Vagina (tissue), 2 donors: ENCODE measurements at regions not wholly inside any gene's neighbourhood (a gene's known extent, or its start where the extent isn't known, plus 50 kb on each side); places are given as distances from the start of the nearest gene placed in this dataset.

Experiments
- DNase-seq, 2 donors: peaks; one replicate each; pipeline ENCODE4 v3.0.0-alpha.2; 2017; ENCODE audit errors: extremely low spot score in 2 of 2
- H3K27ac ChIP-seq: fragments of 200-600 bp; sonication (generic); one replicate; pipeline ENCODE4 v1.5.1; 2019
- H3K27me3 ChIP-seq: fragments of 200-600 bp; sonication (generic); one replicate; pipeline ENCODE4 v1.5.1; 2019
- H3K36me3 ChIP-seq, 2 donors: fragments of 200-600 bp; sonication (generic); one replicate each; pipeline ENCODE4 v1.5.1; 2017 to 2019
- H3K4me1 ChIP-seq: fragments of 200-600 bp; sonication (generic); one replicate; pipeline ENCODE4 v1.5.1; 2019
- H3K4me3 ChIP-seq, 2 donors: fragments of 200-600 bp; sonication (generic); 1 replicate in 1 of 2; 2 replicates in 1 of 2; pipeline ENCODE4 v1.5.1; 2016 to 2019
- H3K9me3 ChIP-seq: fragments of 200-600 bp; sonication (generic); one replicate; pipeline ENCODE4 v1.5.1; 2019
- CTCF ChIP-seq, 3 experiments: fragments of 450-650 bp in 2 of 3; fragments of 200-600 bp in 1 of 3; sonication (generic) in 1 of 3; IDR thresholded peaks; one replicate each; pipeline ENCODE4 v1.5.1; 2017 to 2019; ENCODE audit warnings: antibody characterized with exemption in 3 of 3, mild to moderate bottlenecking in 2 of 3, moderate library complexity in 2 of 3
- POLR2A ChIP-seq, 2 donors: fragments of 450-650 bp; IDR thresholded peaks; one replicate each; pipeline ENCODE4 v1.6.1; 2017; ENCODE audit warnings: antibody characterized with exemption in 2 of 2, mild to moderate bottlenecking in 2 of 2, moderate library complexity in 2 of 2
- POLR2AphosphoS5 ChIP-seq, 2 donors: sonication (generic); formaldehyde crosslinking; IDR thresholded peaks; one replicate each; pipeline ENCODE4 v1.9.0; 2017; ENCODE audit warnings: antibody characterized with exemption in 2 of 2, mild to moderate bottlenecking in 2 of 2, low read depth in 1 of 2; ENCODE audit not compliant: insufficient read depth in 1 of 2
- intact Hi-C: fragments of 100-400 bp; cut with DNase I; formaldehyde crosslinking; loops from one replicate; pipeline ENCODE4 v1.15.1; 2023

- no peaks in the 10 kb centered on the region for H3K36me3 ChIP-seq
- intact Hi-C loops, result no loop called here
- no peaks in the 10 kb centered on the region for H3K9me3 ChIP-seq
- H3K27ac ChIP-seq, result no peak overlapping the region
- H3K27me3 ChIP-seq, result no peaks in the 10 kb centered on the region
- TF ChIP-seq CTCF (IDR thresholded peaks at IDR 0.05) (no peak), POLR2AphosphoS5 (IDR thresholded peaks at IDR 0.05; ENCODE audit: insufficient read depth in 1 of 2, low read depth in 1 of 2) (no peak), POLR2A (IDR thresholded peaks at IDR 0.05) (no peak)
- DNase-seq, result no peak
- no peaks in the 10 kb centered on the region for H3K4me1 ChIP-seq
- no peak overlapping the region for H3K4me3 ChIP-seq
Measured at GRCh38 chr12:95607642-95608041, 56.4 kb upstream of the USP44 start.

DNA sequence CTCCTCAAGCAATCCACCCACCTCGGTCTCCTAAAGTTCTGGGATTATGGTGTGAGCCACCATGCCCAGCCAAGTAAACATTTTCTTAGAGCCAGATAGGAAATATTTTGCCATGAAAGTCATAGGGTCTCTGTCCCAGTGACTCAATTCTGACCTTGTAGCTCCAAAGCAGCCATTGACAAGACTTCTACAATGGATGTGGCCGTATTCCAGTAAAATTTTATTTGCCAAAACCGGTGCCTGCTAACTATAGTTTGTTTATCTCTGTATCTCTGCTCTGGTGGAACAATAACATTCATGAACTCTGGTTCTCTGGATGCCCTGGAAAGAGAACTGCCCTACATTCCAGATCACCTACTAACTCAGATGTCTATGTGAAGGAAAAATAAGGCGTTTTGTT is 54.6 kb upstream of the USP44 start:
- no peak for DNase-seq
- intact Hi-C loops, result no loop called here
- Histone ChIP-seq H3K4me3 (no peak overlapping the region), H3K27ac (no peak overlapping the region), H3K9me3 (no peaks in the 10 kb centered on the region), H3K36me3 (no peaks in the 10 kb centered on the region), H3K4me1 (no peaks in the 10 kb centered on the region), H3K27me3 (no peaks in the 10 kb centered on the region)
- TF ChIP-seq POLR2A (IDR thresholded peaks at IDR 0.05) (no peak), POLR2AphosphoS5 (IDR thresholded peaks at IDR 0.05; ENCODE audit: insufficient read depth in 1 of 2, low read depth in 1 of 2) (peak in 1 of 2 donors; percentile 37), CTCF (IDR thresholded peaks at IDR 0.05) (no peak)

GRCh38 chr12:95605087-95605486 is 53.8 kb upstream of the USP44 start:
- H3K9me3 ChIP-seq, result no peaks in the 10 kb centered on the region
- H3K4me1 ChIP-seq, result no peaks in the 10 kb centered on the region
- DNase-seq, result no peak
- H3K36me3 ChIP-seq, result no peaks in the 10 kb centered on the region
- TF ChIP-seq POLR2A (IDR thresholded peaks at IDR 0.05) (no peak), POLR2AphosphoS5 (IDR thresholded peaks at IDR 0.05; ENCODE audit: insufficient read depth in 1 of 2, low read depth in 1 of 2) (no peak), CTCF (IDR thresholded peaks at IDR 0.05) (no peak)
- intact Hi-C loops, result no loop called here
- H3K27ac ChIP-seq, result no peak overlapping the region
- H3K4me3 ChIP-seq, result no peak overlapping the region
- H3K27me3 ChIP-seq, result no peaks in the 10 kb centered on the region

- Histone ChIP-seq H3K27me3 (no peaks in the 10 kb centered on the region), H3K9me3 (no peaks in the 10 kb centered on the region), H3K4me1 (no peaks in the 10 kb centered on the region), H3K27ac (no peak overlapping the region), H3K36me3 (no peaks in the 10 kb centered on the region), H3K4me3 (no peak overlapping the region)
- TF ChIP-seq CTCF (IDR thresholded peaks at IDR 0.05) (no peak), POLR2A (IDR thresholded peaks at IDR 0.05) (no peak), POLR2AphosphoS5 (IDR thresholded peaks at IDR 0.05; ENCODE audit: insufficient read depth in 1 of 2, low read depth in 1 of 2) (no peak)
- intact Hi-C loops, result no loop called here
- DNase-seq, result no peak
Measured at GRCh38 chr12:95603351-95604145, 52.3 kb upstream of the USP44 start.
